Kidney (tissue), 13 donors: ENCODE measurements at regions not wholly inside any gene's neighbourhood (a gene's known extent, or its start where the extent isn't known, plus 50 kb on each side); places are given as distances from the start of the nearest gene placed in this dataset.

Source experiments
- DNase-seq, 5 donors: peaks; one replicate each; pipeline ENCODE4 v3.0.0-alpha.2; 2013 to 2020
- FAIRE-seq: peaks from 2 replicates; lab custom pipeline; 2012; peaks lifted over from hg19 to GRCh38; lab: Jason Lieb, UNC
- H3K27ac ChIP-seq, 2 donors: one replicate each; pipeline ENCODE4 v1.7.0; 2013; ENCODE audit warnings: low read depth in 2 of 2, low read length in 2 of 2, inconsistent platforms in 1 of 2
- H3K27me3 ChIP-seq: one replicate; pipeline ENCODE4 v1.7.1; 2013; ENCODE audit warnings: low read length, inconsistent platforms; ENCODE audit not compliant: control insufficient read depth, insufficient read depth
- H3K36me3 ChIP-seq, 3 donors: one replicate each; pipeline versions ENCODE4 v1.7.0 to v1.7.1; 2013; ENCODE audit warnings: low read length in 3 of 3, control low read depth in 1 of 3, inconsistent platforms in 1 of 3; ENCODE audit not compliant: insufficient read depth in 3 of 3, control insufficient read depth in 2 of 3
- H3K4me1 ChIP-seq, 3 donors: one replicate each; pipeline versions ENCODE4 v1.7.0 to v1.7.1; 2013; ENCODE audit warnings: low read length in 3 of 3, inconsistent platforms in 1 of 3, low read depth in 1 of 3; ENCODE audit not compliant: control insufficient read depth in 2 of 3, insufficient read depth in 2 of 3
- H3K4me3 ChIP-seq, 3 donors: one replicate each; pipeline versions ENCODE4 v1.7.0 to v1.8.1; 2013; ENCODE audit warnings: low read length in 3 of 3, control low read depth in 1 of 3, inconsistent platforms in 1 of 3
- H3K9ac ChIP-seq, 3 donors: one replicate each; pipeline versions ENCODE4 v1.7.0 to v1.7.1; 2013; ENCODE audit warnings: low read length in 3 of 3, control low read depth in 1 of 3, inconsistent platforms in 1 of 3
- H3K9me3 ChIP-seq, 3 donors: one replicate each; pipeline versions ENCODE4 v1.7.0 to v1.7.1; 2013; ENCODE audit warnings: low read length in 3 of 3, control low read depth in 1 of 3, inconsistent platforms in 1 of 3; ENCODE audit not compliant: control insufficient read depth in 2 of 3, insufficient read depth in 1 of 3
- CTCF ChIP-seq: IDR thresholded peaks from 3 replicates; pipeline ENCODE4 v1.5.1; 2012; ENCODE audit warnings: mild to moderate bottlenecking, moderate library complexity, borderline replicate concordance; ENCODE audit not compliant: insufficient read depth; ENCODE audit errors: extremely low read depth
- intact Hi-C: fragments of 100-400 bp; cut with DNase I; formaldehyde crosslinking; loops from one replicate; pipeline ENCODE4 v1.11.1; 2022
- donor health status: control.
- donor health status: control.
- donor health status: control.
- donor health status: control.
- donor health status: control.
- donor health status: DM: yes; HTN: yes; CAD: no.
- donor health status: Normal renal cell carcinoma (clear cell type).

- no peaks in the 10 kb centered on the region for H3K27me3 ChIP-seq
- no peak for FAIRE-seq
- no peak overlapping the region for H3K9ac ChIP-seq
- H3K27ac ChIP-seq: no peak overlapping the region
- no peak for DNase-seq
- no peak for TF ChIP-seq CTCF
- no peak overlapping the region for H3K4me3 ChIP-seq
- H3K4me1 ChIP-seq: no peaks in the 10 kb centered on the region
- H3K36me3 ChIP-seq: no peaks in the 10 kb centered on the region
- intact Hi-C loops: no loop called here
- H3K9me3 ChIP-seq: no peaks in the 10 kb centered on the region
Observed at GRCh38 chr10:118139321-118139720, 92.6 kb upstream of the RAB11FIP2 start.

- Histone ChIP-seq H3K4me1 (no peaks in the 10 kb centered on the region), H3K27me3 (no peaks in the 10 kb centered on the region), H3K4me3 (no peak overlapping the region), H3K27ac (no peak overlapping the region), H3K9me3 (no peaks in the 10 kb centered on the region), H3K9ac (no peak overlapping the region), H3K36me3 (no peaks in the 10 kb centered on the region)
- no peak for DNase-seq
- intact Hi-C loops: no loop called here
- no peak for FAIRE-seq
- no peak for TF ChIP-seq CTCF
Observed at GRCh38 chr10:118128675-118129074, 81.9 kb upstream of the RAB11FIP2 start.

GRCh38 chr10:118118716-118119115 is 72.0 kb upstream of the RAB11FIP2 start:
- H3K4me3 ChIP-seq: no peak overlapping the region
- no peak overlapping the region for H3K9ac ChIP-seq
- no peaks in the 10 kb centered on the region for H3K9me3 ChIP-seq
- H3K36me3 ChIP-seq: no peaks in the 10 kb centered on the region
- intact Hi-C loops: no loop called here
- no peak for TF ChIP-seq CTCF
- H3K27me3 ChIP-seq: no peaks in the 10 kb centered on the region
- FAIRE-seq: no peak
- peaks cover 3 to 22% (median 18%) of the 10 kb centered on the region in 3 donors for H3K4me1 ChIP-seq
- no peak overlapping the region for H3K27ac ChIP-seq
- DNase-seq: peak in 1 of 5 donors; percentile 35

- FAIRE-seq: no peak
- no peaks in the 10 kb centered on the region for H3K27me3 ChIP-seq
- no peaks in the 10 kb centered on the region for H3K9me3 ChIP-seq
- no peaks in the 10 kb centered on the region for H3K36me3 ChIP-seq
- TF ChIP-seq CTCF: no peak
- peak overlapping the region; percentile 48 to 76 for H3K27ac ChIP-seq
- H3K4me1 ChIP-seq: peaks cover 3 to 22% (median 18%) of the 10 kb centered on the region in 3 donors
- peak; percentile 91 to 98 (median 95) for DNase-seq
- H3K4me3 ChIP-seq: peak overlapping the region in 2 of 3 donors; percentile 28 to 29
- H3K9ac ChIP-seq: peak overlapping the region in 1 of 3 donors; percentile 23
- intact Hi-C loops: no loop called here
Observed at GRCh38 chr10:118116715-118117449, 70.1 kb upstream of the RAB11FIP2 start.
